ENCODE measurements at regions not wholly inside any gene's neighbourhood (a gene's known extent, or its start where the extent isn't known, plus 50 kb on each side); places are given as distances from the start of the nearest gene placed in this dataset.

DNA sequence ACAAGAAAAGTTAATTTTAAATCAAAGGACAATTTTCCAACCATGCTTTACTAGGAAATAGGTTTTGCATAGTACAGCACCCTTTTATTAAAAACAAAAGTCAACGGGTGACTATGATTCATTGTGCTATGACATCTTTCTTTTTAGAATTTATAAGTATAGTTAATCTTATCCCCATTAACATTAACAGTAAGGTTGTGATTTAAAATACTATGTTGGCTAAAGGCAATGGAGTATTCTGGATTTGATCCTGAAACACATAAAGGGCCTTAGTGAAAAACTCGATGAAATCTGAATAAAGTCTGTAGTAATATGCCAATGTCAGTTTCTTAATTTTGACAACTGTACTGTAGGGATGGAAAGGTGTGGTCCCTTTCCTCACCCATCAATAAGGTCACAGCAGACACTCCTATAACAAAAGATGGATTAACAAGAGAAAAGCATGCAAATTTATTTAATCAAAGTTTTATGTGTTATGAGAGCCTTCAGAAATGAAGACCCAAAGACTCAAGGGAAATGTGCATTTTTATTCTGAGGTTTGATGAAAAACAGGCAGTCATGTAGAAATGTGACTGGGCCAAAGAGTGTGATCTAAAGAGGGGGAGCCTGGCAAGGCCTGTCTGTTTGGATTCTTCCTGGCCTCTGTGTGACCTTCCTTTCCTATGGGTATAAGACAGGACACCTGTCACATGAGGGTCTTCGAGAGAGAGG is 731.4 kb downstream of the TSN start:
- Histone ChIP-seq H3K36me3 (ENCODE audit: control insufficient read depth in 2 of 2, insufficient read depth in 2 of 2, low read length in 2 of 2) (no peaks in the 10 kb centered on the region), H3K4me3 (ENCODE audit: low read length in 2 of 2) (no peak overlapping the region), H3K27ac (ENCODE audit: low read depth in 2 of 2, low read length in 2 of 2) (no peak overlapping the region), H3K9me3 (ENCODE audit: control insufficient read depth in 2 of 2, low read length in 2 of 2) (no peaks in the 10 kb centered on the region), H3K9ac (ENCODE audit: low read depth in 1 of 2, low read length in 2 of 2) (no peak overlapping the region), H3K27me3 (ENCODE audit: control insufficient read depth in 2 of 2, insufficient read depth in 2 of 2, low read length in 2 of 2) (no peaks in the 10 kb centered on the region), H3K4me1 (ENCODE audit: control insufficient read depth in 2 of 2, insufficient read depth in 2 of 2, low read length in 2 of 2) (no peaks in the 10 kb centered on the region)

- Histone ChIP-seq H3K27me3 (ENCODE audit: control insufficient read depth in 2 of 2, insufficient read depth in 2 of 2, low read length in 2 of 2) (no peaks in the 10 kb centered on the region), H3K9me3 (ENCODE audit: control insufficient read depth in 2 of 2, low read length in 2 of 2) (no peaks in the 10 kb centered on the region), H3K4me3 (ENCODE audit: low read length in 2 of 2) (no peak overlapping the region), H3K4me1 (ENCODE audit: control insufficient read depth in 2 of 2, insufficient read depth in 2 of 2, low read length in 2 of 2) (no peaks in the 10 kb centered on the region), H3K9ac (ENCODE audit: low read depth in 1 of 2, low read length in 2 of 2) (no peak overlapping the region), H3K27ac (ENCODE audit: low read depth in 2 of 2, low read length in 2 of 2) (no peak overlapping the region), H3K36me3 (ENCODE audit: control insufficient read depth in 2 of 2, insufficient read depth in 2 of 2, low read length in 2 of 2) (no peaks in the 10 kb centered on the region)
Observed at GRCh38 chr2:122491011-122491410, 735.6 kb downstream of the TSN start.

- H3K36me3 ChIP-seq (ENCODE audit: control insufficient read depth in 2 of 2, insufficient read depth in 2 of 2, low read length in 2 of 2): no peaks in the 10 kb centered on the region
- H3K27ac ChIP-seq (ENCODE audit: low read depth in 2 of 2, low read length in 2 of 2): no peak overlapping the region
- no peaks in the 10 kb centered on the region for H3K9me3 ChIP-seq (ENCODE audit: control insufficient read depth in 2 of 2, low read length in 2 of 2)
- no peaks in the 10 kb centered on the region for H3K4me1 ChIP-seq (ENCODE audit: control insufficient read depth in 2 of 2, insufficient read depth in 2 of 2, low read length in 2 of 2)
- no peak overlapping the region for H3K9ac ChIP-seq (ENCODE audit: low read depth in 1 of 2, low read length in 2 of 2)
- no peak overlapping the region for H3K4me3 ChIP-seq (ENCODE audit: low read length in 2 of 2)
- no peaks in the 10 kb centered on the region for H3K27me3 ChIP-seq (ENCODE audit: control insufficient read depth in 2 of 2, insufficient read depth in 2 of 2, low read length in 2 of 2)
Observed at GRCh38 chr2:122500316-122501105, 745.1 kb downstream of the TSN start.

DNA sequence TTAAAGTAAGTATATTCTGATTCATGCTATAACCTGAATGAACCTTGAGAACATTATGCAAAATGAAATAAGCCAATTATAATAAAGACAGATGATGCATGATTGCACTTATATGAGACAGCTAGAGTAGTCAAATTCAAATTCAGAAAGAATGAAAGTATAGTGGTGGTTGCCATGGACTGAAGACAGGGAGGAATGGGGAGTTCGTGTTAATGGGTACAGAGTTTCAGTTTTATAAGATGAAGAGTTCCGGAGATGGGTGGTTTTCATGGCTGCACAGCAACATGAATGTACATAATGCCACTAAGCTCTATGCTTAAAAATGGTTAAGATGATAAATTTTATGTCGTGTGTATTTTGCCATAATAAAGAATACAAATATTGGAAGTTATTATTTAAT is 751.2 kb downstream of the TSN start:
- Histone ChIP-seq H3K27me3 (ENCODE audit: control insufficient read depth in 2 of 2, insufficient read depth in 2 of 2, low read length in 2 of 2) (no peaks in the 10 kb centered on the region), H3K27ac (ENCODE audit: low read depth in 2 of 2, low read length in 2 of 2) (no peak overlapping the region), H3K9ac (ENCODE audit: low read depth in 1 of 2, low read length in 2 of 2) (no peak overlapping the region), H3K9me3 (ENCODE audit: control insufficient read depth in 2 of 2, low read length in 2 of 2) (no peaks in the 10 kb centered on the region), H3K4me3 (ENCODE audit: low read length in 2 of 2) (no peak overlapping the region), H3K4me1 (ENCODE audit: control insufficient read depth in 2 of 2, insufficient read depth in 2 of 2, low read length in 2 of 2) (no peaks in the 10 kb centered on the region), H3K36me3 (ENCODE audit: control insufficient read depth in 2 of 2, insufficient read depth in 2 of 2, low read length in 2 of 2) (no peaks in the 10 kb centered on the region)

- H3K27ac ChIP-seq (ENCODE audit: low read depth in 2 of 2, low read length in 2 of 2): no peak overlapping the region
- no peaks in the 10 kb centered on the region for H3K27me3 ChIP-seq (ENCODE audit: control insufficient read depth in 2 of 2, insufficient read depth in 2 of 2, low read length in 2 of 2)
- no peaks in the 10 kb centered on the region for H3K4me1 ChIP-seq (ENCODE audit: control insufficient read depth in 2 of 2, insufficient read depth in 2 of 2, low read length in 2 of 2)
- H3K36me3 ChIP-seq (ENCODE audit: control insufficient read depth in 2 of 2, insufficient read depth in 2 of 2, low read length in 2 of 2): no peaks in the 10 kb centered on the region
- H3K4me3 ChIP-seq (ENCODE audit: low read length in 2 of 2): no peak overlapping the region
- no peak overlapping the region for H3K9ac ChIP-seq (ENCODE audit: low read depth in 1 of 2, low read length in 2 of 2)
- H3K9me3 ChIP-seq (ENCODE audit: control insufficient read depth in 2 of 2, low read length in 2 of 2): no peaks in the 10 kb centered on the region
Observed at GRCh38 chr2:122507261-122507660, 751.8 kb downstream of the TSN start.

- no peaks in the 10 kb centered on the region for H3K36me3 ChIP-seq (ENCODE audit: control insufficient read depth in 2 of 2, insufficient read depth in 2 of 2, low read length in 2 of 2)
- H3K27me3 ChIP-seq (ENCODE audit: control insufficient read depth in 2 of 2, insufficient read depth in 2 of 2, low read length in 2 of 2): no peaks in the 10 kb centered on the region
- no peak overlapping the region for H3K9ac ChIP-seq (ENCODE audit: low read depth in 1 of 2, low read length in 2 of 2)
- H3K9me3 ChIP-seq (ENCODE audit: control insufficient read depth in 2 of 2, low read length in 2 of 2): no peaks in the 10 kb centered on the region
- no peak overlapping the region for H3K4me3 ChIP-seq (ENCODE audit: low read length in 2 of 2)
- no peaks in the 10 kb centered on the region for H3K4me1 ChIP-seq (ENCODE audit: control insufficient read depth in 2 of 2, insufficient read depth in 2 of 2, low read length in 2 of 2)
- H3K27ac ChIP-seq (ENCODE audit: low read depth in 2 of 2, low read length in 2 of 2): no peak overlapping the region
Observed at GRCh38 chr2:122512091-122512490, 756.6 kb downstream of the TSN start.

- Histone ChIP-seq H3K4me3 (ENCODE audit: low read length in 2 of 2) (no peak overlapping the region), H3K9me3 (ENCODE audit: control insufficient read depth in 2 of 2, low read length in 2 of 2) (no peaks in the 10 kb centered on the region), H3K9ac (ENCODE audit: low read depth in 1 of 2, low read length in 2 of 2) (no peak overlapping the region), H3K4me1 (ENCODE audit: control insufficient read depth in 2 of 2, insufficient read depth in 2 of 2, low read length in 2 of 2) (no peaks in the 10 kb centered on the region), H3K27ac (ENCODE audit: low read depth in 2 of 2, low read length in 2 of 2) (no peak overlapping the region), H3K36me3 (ENCODE audit: control insufficient read depth in 2 of 2, insufficient read depth in 2 of 2, low read length in 2 of 2) (no peaks in the 10 kb centered on the region), H3K27me3 (ENCODE audit: control insufficient read depth in 2 of 2, insufficient read depth in 2 of 2, low read length in 2 of 2) (no peaks in the 10 kb centered on the region)
Observed at GRCh38 chr2:122514451-122514996, 759.1 kb downstream of the TSN start.

GRCh38 chr2:122515731-122516290 is 760.4 kb downstream of the TSN start:
- H3K4me3 ChIP-seq (ENCODE audit: low read length in 2 of 2): no peak overlapping the region
- no peaks in the 10 kb centered on the region for H3K36me3 ChIP-seq (ENCODE audit: control insufficient read depth in 2 of 2, insufficient read depth in 2 of 2, low read length in 2 of 2)
- no peaks in the 10 kb centered on the region for H3K27me3 ChIP-seq (ENCODE audit: control insufficient read depth in 2 of 2, insufficient read depth in 2 of 2, low read length in 2 of 2)
- H3K27ac ChIP-seq (ENCODE audit: low read depth in 2 of 2, low read length in 2 of 2): no peak overlapping the region
- no peaks in the 10 kb centered on the region for H3K4me1 ChIP-seq (ENCODE audit: control insufficient read depth in 2 of 2, insufficient read depth in 2 of 2, low read length in 2 of 2)
- no peak overlapping the region for H3K9ac ChIP-seq (ENCODE audit: low read depth in 1 of 2, low read length in 2 of 2)
- H3K9me3 ChIP-seq (ENCODE audit: control insufficient read depth in 2 of 2, low read length in 2 of 2): no peaks in the 10 kb centered on the region

DNA sequence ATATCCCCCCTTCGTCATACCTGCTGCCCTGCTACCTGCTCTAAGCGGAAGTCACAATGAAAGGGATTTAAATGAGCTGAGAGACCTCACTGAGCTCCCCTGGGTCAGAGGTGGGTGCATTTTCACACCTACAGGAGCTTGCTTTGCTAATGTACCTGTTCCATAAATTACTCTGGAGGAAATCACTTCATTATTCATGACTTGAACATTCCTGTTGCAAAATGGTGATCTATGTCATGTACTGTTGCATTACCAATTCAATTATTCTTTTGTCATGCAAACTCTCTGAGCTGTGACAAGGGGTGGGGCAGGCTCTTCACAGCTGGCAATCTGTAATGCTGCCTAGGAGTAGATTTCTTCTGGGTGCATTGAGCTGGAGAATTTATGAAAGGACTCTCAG is 761.3 kb downstream of the TSN start:
- Histone ChIP-seq H3K9me3 (ENCODE audit: control insufficient read depth in 2 of 2, low read length in 2 of 2) (no peaks in the 10 kb centered on the region), H3K27me3 (ENCODE audit: control insufficient read depth in 2 of 2, insufficient read depth in 2 of 2, low read length in 2 of 2) (no peaks in the 10 kb centered on the region), H3K4me1 (ENCODE audit: control insufficient read depth in 2 of 2, insufficient read depth in 2 of 2, low read length in 2 of 2) (no peaks in the 10 kb centered on the region), H3K9ac (ENCODE audit: low read depth in 1 of 2, low read length in 2 of 2) (no peak overlapping the region), H3K4me3 (ENCODE audit: low read length in 2 of 2) (no peak overlapping the region), H3K27ac (ENCODE audit: low read depth in 2 of 2, low read length in 2 of 2) (no peak overlapping the region), H3K36me3 (ENCODE audit: control insufficient read depth in 2 of 2, insufficient read depth in 2 of 2, low read length in 2 of 2) (no peaks in the 10 kb centered on the region)

DNA sequence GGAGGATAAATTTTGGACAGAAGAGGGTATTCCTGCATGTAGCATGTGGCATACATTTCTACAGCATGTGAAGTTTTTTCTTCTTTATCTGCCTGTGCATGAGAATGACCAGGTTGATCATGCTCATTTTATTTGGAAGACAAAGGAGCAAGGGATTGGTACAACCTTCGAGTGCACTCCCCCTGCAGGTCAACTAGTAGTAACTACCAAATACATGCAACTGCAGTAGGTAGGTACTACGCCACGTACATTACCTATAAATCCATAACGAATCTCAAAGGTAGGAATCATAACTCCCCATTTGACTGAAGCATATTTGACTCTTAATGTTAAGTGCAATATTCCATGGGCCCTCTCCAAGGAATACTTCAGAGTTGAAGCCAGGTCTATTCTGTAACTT is 763.9 kb downstream of the TSN start:
- H3K27me3 ChIP-seq (ENCODE audit: control insufficient read depth in 2 of 2, insufficient read depth in 2 of 2, low read length in 2 of 2): no peaks in the 10 kb centered on the region
- no peaks in the 10 kb centered on the region for H3K9me3 ChIP-seq (ENCODE audit: control insufficient read depth in 2 of 2, low read length in 2 of 2)
- H3K36me3 ChIP-seq (ENCODE audit: control insufficient read depth in 2 of 2, insufficient read depth in 2 of 2, low read length in 2 of 2): no peaks in the 10 kb centered on the region
- H3K4me1 ChIP-seq (ENCODE audit: control insufficient read depth in 2 of 2, insufficient read depth in 2 of 2, low read length in 2 of 2): no peaks in the 10 kb centered on the region
- H3K4me3 ChIP-seq (ENCODE audit: low read length in 2 of 2): no peak overlapping the region
- no peak overlapping the region for H3K9ac ChIP-seq (ENCODE audit: low read depth in 1 of 2, low read length in 2 of 2)
- H3K27ac ChIP-seq (ENCODE audit: low read depth in 2 of 2, low read length in 2 of 2): no peak overlapping the region
